ENCODE measurements at regions not wholly inside any gene's neighbourhood (a gene's known extent, or its start where the extent isn't known, plus 50 kb on each side); places are given as distances from the start of the nearest gene placed in this dataset.

DNA sequence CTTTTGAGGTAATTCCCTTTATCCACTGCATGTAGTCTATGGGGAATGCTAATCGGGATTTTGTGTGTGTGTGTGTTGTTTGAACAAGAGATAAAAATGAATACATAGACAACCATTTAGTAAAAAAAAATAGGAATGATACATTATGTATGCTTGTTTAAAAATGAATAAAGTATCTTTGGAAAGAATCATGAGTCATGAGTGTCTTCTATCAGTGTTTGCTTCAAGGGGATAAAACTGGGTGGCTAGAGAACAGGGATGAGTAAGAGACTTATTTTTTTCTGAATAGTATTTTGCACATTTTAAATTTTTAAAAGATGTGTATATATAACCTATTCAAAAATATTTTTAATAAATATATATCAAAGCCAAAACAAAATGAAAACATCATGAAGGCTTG, 839.4 kb upstream of the ADGRL4 start:
- DNase-seq = no peak

- DNase-seq = no peak
Measured at GRCh38 chr1:79842811-79843210, 836.3 kb upstream of the ADGRL4 start.

GRCh38 chr1:79839882-79840281, 833.4 kb upstream of the ADGRL4 start:
- DNase-seq = no peak

GRCh38 chr1:79827446-79827845, 820.9 kb upstream of the ADGRL4 start:
- no peak for DNase-seq

GRCh38 chr1:79825551-79825950, 819.0 kb upstream of the ADGRL4 start:
- no peak for DNase-seq

DNA sequence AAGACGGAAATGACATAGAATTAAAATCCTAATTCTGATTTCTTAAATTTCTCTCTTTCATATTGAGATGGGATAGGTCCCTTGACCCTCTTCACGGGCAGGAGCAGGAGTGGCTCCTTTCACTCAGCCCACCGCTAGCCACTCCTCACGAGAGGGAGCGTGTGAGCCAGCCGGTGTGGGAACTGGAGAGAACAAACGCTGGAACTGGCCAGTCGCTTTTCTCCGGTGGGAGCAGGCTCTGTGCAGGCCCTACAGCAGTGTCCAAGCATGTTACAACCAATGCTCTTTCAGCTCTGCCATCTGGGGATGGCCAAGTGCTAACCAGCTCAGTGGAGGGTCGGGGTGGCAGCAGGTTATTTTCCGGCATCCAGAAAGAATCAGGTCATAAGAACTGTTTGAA, 815.5 kb upstream of the ADGRL4 start:
- DNase-seq = no peak

- no peak for DNase-seq
Measured at GRCh38 chr1:79819140-79819539, 812.6 kb upstream of the ADGRL4 start.

DNA sequence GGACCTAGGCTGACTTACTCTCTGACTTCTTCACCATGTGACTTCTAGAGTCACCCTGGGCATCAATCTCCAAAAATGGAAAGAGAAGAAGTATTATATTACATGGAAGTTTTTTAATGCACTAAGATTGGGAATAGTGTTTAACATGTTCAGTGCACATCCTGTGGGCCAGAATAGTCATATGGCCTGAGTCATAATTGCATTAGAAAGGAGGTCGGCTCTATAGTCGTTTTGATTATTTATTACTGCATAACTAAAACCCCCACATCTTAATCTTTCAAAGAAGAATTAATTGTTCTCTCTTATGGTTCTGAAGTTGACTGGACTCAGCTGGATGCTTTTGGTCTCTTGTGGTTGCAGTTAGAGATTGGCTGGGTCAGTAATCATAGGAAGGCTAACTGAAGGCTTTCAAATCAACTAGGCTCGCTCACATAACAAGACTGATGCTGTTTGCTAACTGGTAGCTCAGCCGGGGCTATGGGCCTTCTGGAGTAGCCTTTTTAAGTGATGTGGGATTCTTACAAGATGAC, 810.6 kb upstream of the ADGRL4 start:
- no peak for DNase-seq

GRCh38 chr1:79815115-79815514, 808.6 kb upstream of the ADGRL4 start:
- no peak for DNase-seq

DNA sequence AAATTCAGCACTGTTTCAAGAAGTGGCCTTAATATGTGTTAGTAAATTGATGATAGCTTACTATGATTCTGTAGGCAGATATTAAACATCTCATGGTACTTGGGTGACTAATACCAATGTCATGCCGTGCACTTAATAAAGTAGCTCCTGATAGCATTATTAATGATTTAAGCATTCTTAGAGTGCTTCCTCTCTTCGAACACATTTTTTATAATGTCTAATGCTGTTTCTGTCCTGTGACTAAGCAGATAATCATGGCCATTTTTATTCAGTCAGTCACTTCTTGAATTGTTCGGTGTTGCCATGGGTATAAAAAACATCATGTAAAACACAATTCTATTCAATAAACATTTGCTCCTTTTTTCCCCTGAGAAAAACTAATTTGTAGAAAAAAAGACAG, 804.6 kb upstream of the ADGRL4 start:
- DNase-seq = no peak

GRCh38 chr1:79808816-79809475, 802.4 kb upstream of the ADGRL4 start:
- no peak for DNase-seq

- no peak for DNase-seq
Measured at GRCh38 chr1:79807816-79808215, 801.3 kb upstream of the ADGRL4 start.

DNA sequence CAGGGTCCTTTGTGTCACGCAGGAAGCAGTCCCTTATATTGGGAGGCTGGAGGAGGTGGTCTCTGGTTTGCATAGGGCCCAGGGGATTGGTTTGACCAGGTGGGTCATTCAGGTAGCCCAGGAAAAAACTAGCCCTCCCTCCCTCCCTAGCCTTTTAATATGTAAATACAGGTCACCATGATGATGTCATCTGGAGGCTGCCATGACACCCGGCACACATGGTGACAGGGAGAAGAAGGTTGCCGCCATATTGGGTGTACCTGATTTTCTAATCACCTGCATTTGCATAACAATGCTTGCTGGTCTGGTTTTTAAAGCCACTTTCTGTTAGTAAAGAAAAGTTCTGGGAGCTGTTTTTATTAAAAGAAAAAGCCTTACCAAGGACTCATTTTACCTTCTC, 791.0 kb upstream of the ADGRL4 start:
- DNase-seq = no peak

DNA sequence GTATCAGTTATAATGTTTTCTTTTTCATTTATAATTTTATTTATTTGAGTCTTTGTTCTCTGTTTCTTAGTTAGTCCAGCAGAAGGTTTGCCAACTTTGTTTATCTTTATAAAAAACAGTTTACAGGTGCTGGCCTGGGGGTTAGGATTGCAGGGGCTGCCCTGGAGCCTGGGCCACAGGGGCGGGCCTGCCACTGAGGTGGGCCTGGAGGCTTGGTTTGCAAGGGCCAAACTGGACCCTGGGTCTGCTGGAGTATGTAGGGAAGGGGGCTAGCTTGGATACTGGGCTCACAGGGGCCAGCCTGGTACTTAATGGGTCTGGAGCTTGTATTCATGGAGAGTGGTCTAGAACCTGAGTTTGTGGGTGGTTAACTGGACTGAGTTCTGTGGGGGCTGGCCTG, 789.9 kb upstream of the ADGRL4 start:
- no peak for DNase-seq

DNA sequence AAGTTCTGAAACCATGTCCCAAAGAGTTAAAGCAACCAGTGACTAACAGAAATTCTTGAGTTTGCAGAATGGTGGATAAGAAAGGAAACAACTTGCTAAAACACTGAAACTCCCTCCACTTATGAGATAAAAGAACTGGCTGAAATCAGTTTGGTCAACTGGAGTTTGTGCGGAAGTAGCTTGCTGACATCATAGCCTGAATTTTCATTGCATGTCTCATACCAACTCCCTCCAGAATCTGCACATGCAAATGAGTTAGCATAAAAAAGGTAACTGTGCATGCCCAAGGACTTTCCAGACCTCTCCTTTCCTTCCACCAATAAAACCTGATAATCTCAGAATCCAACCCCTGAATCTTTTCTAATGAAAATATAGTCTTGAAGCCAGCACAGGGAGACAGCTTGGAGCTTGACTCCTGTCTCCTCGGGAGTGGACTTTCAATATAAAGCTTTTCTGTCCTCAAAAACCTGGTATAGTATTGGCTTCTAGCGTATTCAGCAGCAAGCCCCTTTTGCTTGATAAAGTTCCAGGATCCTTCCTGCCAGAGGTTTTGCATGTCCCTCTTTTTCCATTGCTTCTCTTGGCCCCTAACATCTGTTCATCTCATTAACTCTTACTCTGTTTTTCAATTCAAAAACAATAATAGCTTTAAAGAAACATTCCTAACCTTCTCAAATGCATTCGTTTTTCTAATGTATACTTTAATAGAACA, 785.8 kb upstream of the ADGRL4 start:
- DNase-seq = no peak

DNA sequence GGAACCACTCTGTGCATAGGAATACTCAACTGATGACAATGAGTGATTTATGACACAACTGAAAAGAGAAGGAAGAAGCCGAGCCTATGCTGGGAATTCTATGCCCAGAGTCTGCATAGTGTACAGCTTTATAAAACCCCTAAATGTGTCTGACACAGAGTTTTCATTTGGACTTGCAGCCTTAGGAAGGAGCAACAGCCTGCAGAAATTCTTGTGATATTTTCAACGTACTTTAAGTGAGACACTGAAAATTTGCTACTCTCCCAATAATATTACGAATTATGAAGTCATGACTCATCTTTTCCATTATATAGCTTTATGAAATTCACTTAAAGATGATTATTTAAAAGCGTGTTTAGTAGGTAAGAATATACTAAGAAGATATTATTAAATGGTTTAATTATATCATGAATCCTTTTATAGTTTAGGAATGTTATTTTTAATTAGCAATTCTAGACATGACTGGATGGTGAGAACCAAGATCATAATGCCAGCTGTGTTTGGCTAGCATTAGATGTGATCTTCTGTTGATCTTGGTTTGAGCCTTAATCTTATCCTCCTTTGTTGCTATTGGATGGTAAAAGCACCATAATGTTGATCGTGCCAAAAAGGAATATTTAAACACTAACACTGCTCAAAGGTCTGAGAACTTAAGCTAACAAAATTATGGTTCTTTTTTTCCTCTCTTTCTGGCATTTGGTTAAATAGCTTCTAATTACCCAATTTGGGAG, 785.1 kb upstream of the ADGRL4 start:
- DNase-seq = no peak

DNA sequence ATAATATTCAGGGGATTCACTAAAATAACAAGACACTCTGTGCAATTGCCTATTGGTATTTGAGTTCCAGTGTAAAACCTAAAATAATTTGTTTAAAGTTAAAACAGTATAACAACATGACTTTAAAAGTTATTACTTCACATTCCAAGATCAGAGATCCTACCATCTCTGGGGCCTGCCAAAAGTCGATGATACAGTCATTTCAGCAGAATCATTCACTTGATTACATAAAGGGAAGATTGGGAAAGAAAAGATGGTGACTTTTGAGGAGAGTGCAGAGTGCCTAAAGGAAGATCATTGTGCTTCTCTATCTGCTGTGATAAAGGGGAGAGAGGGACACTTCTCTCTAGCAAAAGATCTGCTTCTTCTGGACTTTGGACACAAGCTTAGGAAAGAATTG, 784.4 kb upstream of the ADGRL4 start:
- DNase-seq = no peak

- DNase-seq = no peak
Measured at GRCh38 chr1:79787631-79788030, 781.1 kb upstream of the ADGRL4 start.

DNA sequence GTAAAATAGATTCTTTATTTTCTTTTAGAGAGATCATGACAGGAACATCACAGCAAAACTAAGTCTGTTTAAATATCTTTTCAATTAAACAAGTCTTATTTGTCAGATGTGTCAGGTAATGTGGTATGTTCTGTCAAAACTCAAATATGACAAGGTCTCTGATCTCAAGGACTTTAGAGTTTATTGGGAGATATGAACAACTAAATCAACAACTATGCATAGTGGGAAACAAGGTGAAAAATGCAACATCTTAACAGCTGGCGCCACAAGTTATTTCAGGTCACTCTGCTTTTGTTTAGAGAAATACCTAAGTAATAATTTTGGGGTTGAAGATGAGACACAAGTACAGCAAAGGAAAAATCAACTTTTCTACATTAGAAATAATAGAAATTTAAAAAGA, 779.4 kb upstream of the ADGRL4 start:
- no peak for DNase-seq

- no peak for DNase-seq
Measured at GRCh38 chr1:79785561-79785960, 779.0 kb upstream of the ADGRL4 start.

DNA sequence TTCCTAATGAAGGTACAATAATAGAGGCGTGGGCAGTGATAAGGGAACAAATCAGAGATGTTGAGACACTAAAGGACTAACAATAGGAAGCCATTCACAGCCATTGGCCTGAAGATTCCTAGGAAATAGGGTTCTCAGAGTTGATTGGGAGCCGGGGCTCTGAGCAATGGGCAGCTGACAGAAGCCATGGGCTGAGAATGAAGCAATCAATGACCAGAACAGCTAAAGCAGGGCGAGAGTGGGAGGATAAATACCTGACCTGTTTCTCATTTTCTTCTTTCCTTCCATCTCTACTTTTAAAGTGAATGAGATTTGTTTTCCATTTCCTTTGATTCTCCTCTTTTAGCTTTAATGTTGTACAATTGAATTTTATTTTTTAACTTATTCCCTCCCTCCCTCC, 774.7 kb upstream of the ADGRL4 start:
- DNase-seq = no peak

GRCh38 chr1:79777481-79778219, 771.1 kb upstream of the ADGRL4 start:
- no peak for DNase-seq

DNA sequence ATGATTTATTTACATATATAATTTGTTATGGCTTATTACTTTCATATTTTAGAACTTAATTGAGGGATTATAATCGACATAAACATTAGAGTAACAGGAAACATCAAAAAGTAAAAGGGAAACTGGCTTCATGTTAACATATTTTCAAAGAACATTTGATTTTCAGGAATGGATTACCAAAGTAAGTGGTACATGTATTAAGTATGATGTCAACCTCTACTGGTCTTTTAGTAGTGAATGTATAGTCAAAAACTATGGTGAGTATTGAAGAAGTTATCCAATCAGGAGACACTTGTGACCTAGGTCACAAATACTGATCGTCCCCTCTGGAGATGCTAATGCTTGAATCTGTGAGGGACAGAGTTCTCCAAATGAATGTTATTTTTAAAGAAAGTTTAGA, 768.9 kb upstream of the ADGRL4 start:
- no peak for DNase-seq

Measured in suppressor macrophage treated with lipopolysaccharide for 4 hours (primary cell).